ENCODE measurements at regions not wholly inside any gene's neighbourhood (a gene's known extent, or its start where the extent isn't known, plus 50 kb on each side); places are given as distances from the start of the nearest gene placed in this dataset.

GRCh38 chr12:83985084-83985483 lies 927.5 kb downstream of the SLC6A15 start:
- no peak overlapping the region for H3K4me3 ChIP-seq (ENCODE audit: insufficient read length, low read depth)
- H3K27me3 ChIP-seq (ENCODE audit: insufficient read depth, insufficient read length), result no peaks in the 10 kb centered on the region
- H3K9ac ChIP-seq (ENCODE audit: insufficient read length, low read depth), result no peak overlapping the region
- H3K36me3 ChIP-seq (ENCODE audit: insufficient read depth, insufficient read length, low read length), result no peaks in the 10 kb centered on the region
- no peaks in the 10 kb centered on the region for H3K4me1 ChIP-seq (ENCODE audit: insufficient read depth, insufficient read length)
- no peak for DNase-seq (ENCODE audit: low read depth, low spot score)
- H3K9me3 ChIP-seq (ENCODE audit: insufficient read depth, low read length), result no peaks in the 10 kb centered on the region
- no peak for TF ChIP-seq SUZ12 (IDR thresholded peaks at IDR 0.05; ENCODE audit: extremely low read depth, insufficient read depth, insufficient read length)
- no peak for TF ChIP-seq YY1 (IDR thresholded peaks at IDR 0.05; ENCODE audit: insufficient read depth, insufficient read length)
- TF ChIP-seq ZNF274 (IDR thresholded peaks at IDR 0.05; ENCODE audit: low read depth, low read length), result no peak

DNA sequence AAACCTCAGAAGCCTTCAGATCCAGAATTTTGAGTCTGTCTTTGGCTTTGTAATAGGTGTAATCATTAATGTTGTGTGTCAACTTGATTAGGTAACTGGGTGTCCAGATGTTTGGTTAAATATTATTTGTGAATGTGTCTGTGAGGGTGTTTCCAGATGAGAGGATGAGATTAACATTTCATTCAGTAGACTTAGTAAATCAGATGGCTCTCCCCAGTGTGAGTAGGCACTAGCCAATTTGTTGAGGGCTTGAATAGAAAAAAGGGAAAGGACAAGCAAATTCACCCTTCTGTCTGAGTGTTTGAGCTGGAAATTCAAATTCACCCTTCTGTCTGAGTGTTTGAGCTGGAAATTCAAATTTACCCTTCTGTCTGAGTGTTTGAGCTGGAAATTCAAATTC lies 932.2 kb downstream of the SLC6A15 start:
- no peak for DNase-seq (ENCODE audit: low read depth, low spot score)
- Histone ChIP-seq H3K9ac (ENCODE audit: insufficient read length, low read depth) (no peak overlapping the region), H3K4me1 (ENCODE audit: insufficient read depth, insufficient read length) (no peaks in the 10 kb centered on the region), H3K9me3 (ENCODE audit: insufficient read depth, low read length) (no peaks in the 10 kb centered on the region), H3K27me3 (ENCODE audit: insufficient read depth, insufficient read length) (no peaks in the 10 kb centered on the region), H3K36me3 (ENCODE audit: insufficient read depth, insufficient read length, low read length) (no peaks in the 10 kb centered on the region), H3K4me3 (ENCODE audit: insufficient read length, low read depth) (no peak overlapping the region)
- no peak for TF ChIP-seq YY1 (IDR thresholded peaks at IDR 0.05; ENCODE audit: insufficient read depth, insufficient read length)
- no peak for TF ChIP-seq ZNF274 (IDR thresholded peaks at IDR 0.05; ENCODE audit: low read depth, low read length)
- no peak for TF ChIP-seq SUZ12 (IDR thresholded peaks at IDR 0.05; ENCODE audit: extremely low read depth, insufficient read depth, insufficient read length)

DNA sequence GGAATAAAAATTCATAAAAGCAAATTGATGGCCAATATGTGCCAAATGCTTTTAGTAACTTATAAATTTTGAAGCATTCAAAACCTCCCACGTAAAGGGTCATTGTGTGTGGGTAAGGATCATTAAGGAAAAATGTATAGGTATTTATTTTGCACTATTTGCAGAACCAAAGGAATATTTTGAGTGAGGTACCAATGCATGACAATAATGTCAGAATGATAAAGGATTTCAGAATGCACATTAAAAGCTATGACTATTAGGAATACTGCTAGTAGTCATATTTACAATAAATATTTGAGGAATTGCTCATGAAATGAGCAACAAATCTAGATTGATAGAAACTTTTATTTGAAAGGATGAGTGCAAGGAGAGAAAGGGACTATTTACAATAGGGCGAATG lies 932.8 kb downstream of the SLC6A15 start:
- H3K4me3 ChIP-seq (ENCODE audit: insufficient read length, low read depth), result no peak overlapping the region
- H3K9ac ChIP-seq (ENCODE audit: insufficient read length, low read depth), result no peak overlapping the region
- no peaks in the 10 kb centered on the region for H3K27me3 ChIP-seq (ENCODE audit: insufficient read depth, insufficient read length)
- no peaks in the 10 kb centered on the region for H3K4me1 ChIP-seq (ENCODE audit: insufficient read depth, insufficient read length)
- no peak for TF ChIP-seq YY1 (IDR thresholded peaks at IDR 0.05; ENCODE audit: insufficient read depth, insufficient read length)
- DNase-seq (ENCODE audit: low read depth, low spot score), result no peak
- no peaks in the 10 kb centered on the region for H3K9me3 ChIP-seq (ENCODE audit: insufficient read depth, low read length)
- no peaks in the 10 kb centered on the region for H3K36me3 ChIP-seq (ENCODE audit: insufficient read depth, insufficient read length, low read length)

GRCh38 chr12:83971781-83972180 lies 940.8 kb downstream of the SLC6A15 start:
- no peaks in the 10 kb centered on the region; the same call in 1 of the 2 replicates for H3K9me3 ChIP-seq (ENCODE audit: insufficient read depth, low read length)
- no peak for DNase-seq (ENCODE audit: low read depth, low spot score)
- H3K9ac ChIP-seq (ENCODE audit: insufficient read length, low read depth), result no peak overlapping the region
- no peaks in the 10 kb centered on the region for H3K27me3 ChIP-seq (ENCODE audit: insufficient read depth, insufficient read length)
- H3K36me3 ChIP-seq (ENCODE audit: insufficient read depth, insufficient read length, low read length), result no peaks in the 10 kb centered on the region
- no peak for TF ChIP-seq YY1 (IDR thresholded peaks at IDR 0.05; ENCODE audit: insufficient read depth, insufficient read length)
- TF ChIP-seq ZNF274 (IDR thresholded peaks at IDR 0.05; ENCODE audit: low read depth, low read length), result no peak
- no peak for TF ChIP-seq SUZ12 (IDR thresholded peaks at IDR 0.05; ENCODE audit: extremely low read depth, insufficient read depth, insufficient read length)
- no peaks in the 10 kb centered on the region for H3K4me1 ChIP-seq (ENCODE audit: insufficient read depth, insufficient read length)
- no peak overlapping the region for H3K4me3 ChIP-seq (ENCODE audit: insufficient read length, low read depth)

GRCh38 chr12:83960767-83961166 lies 951.8 kb downstream of the SLC6A15 start:
- H3K4me3 ChIP-seq (ENCODE audit: insufficient read length, low read depth), result no peak overlapping the region
- DNase-seq (ENCODE audit: low read depth, low spot score), result no peak
- H3K4me1 ChIP-seq (ENCODE audit: insufficient read depth, insufficient read length), result no peaks in the 10 kb centered on the region
- no peaks in the 10 kb centered on the region for H3K36me3 ChIP-seq (ENCODE audit: insufficient read depth, insufficient read length, low read length)
- H3K27me3 ChIP-seq (ENCODE audit: insufficient read depth, insufficient read length), result no peaks in the 10 kb centered on the region
- TF ChIP-seq YY1 (IDR thresholded peaks at IDR 0.05; ENCODE audit: insufficient read depth, insufficient read length), result no peak
- no peak for TF ChIP-seq SUZ12 (IDR thresholded peaks at IDR 0.05; ENCODE audit: extremely low read depth, insufficient read depth, insufficient read length)
- TF ChIP-seq ZNF274 (IDR thresholded peaks at IDR 0.05; ENCODE audit: low read depth, low read length), result no peak
- H3K9me3 ChIP-seq (ENCODE audit: insufficient read depth, low read length), result no peaks in the 10 kb centered on the region
- H3K9ac ChIP-seq (ENCODE audit: insufficient read length, low read depth), result no peak overlapping the region

GRCh38 chr12:83958997-83959396 lies 953.6 kb downstream of the SLC6A15 start:
- Histone ChIP-seq H3K36me3 (ENCODE audit: insufficient read depth, insufficient read length, low read length) (no peaks in the 10 kb centered on the region), H3K4me1 (ENCODE audit: insufficient read depth, insufficient read length) (no peaks in the 10 kb centered on the region), H3K27me3 (ENCODE audit: insufficient read depth, insufficient read length) (no peaks in the 10 kb centered on the region), H3K4me3 (ENCODE audit: insufficient read length, low read depth) (no peak overlapping the region), H3K9me3 (ENCODE audit: insufficient read depth, low read length) (no peaks in the 10 kb centered on the region), H3K9ac (ENCODE audit: insufficient read length, low read depth) (no peak overlapping the region)
- no peak for TF ChIP-seq ZNF274 (IDR thresholded peaks at IDR 0.05; ENCODE audit: low read depth, low read length)
- TF ChIP-seq SUZ12 (IDR thresholded peaks at IDR 0.05; ENCODE audit: extremely low read depth, insufficient read depth, insufficient read length), result no peak
- no peak for TF ChIP-seq YY1 (IDR thresholded peaks at IDR 0.05; ENCODE audit: insufficient read depth, insufficient read length)
- DNase-seq (ENCODE audit: low read depth, low spot score), result no peak

DNA sequence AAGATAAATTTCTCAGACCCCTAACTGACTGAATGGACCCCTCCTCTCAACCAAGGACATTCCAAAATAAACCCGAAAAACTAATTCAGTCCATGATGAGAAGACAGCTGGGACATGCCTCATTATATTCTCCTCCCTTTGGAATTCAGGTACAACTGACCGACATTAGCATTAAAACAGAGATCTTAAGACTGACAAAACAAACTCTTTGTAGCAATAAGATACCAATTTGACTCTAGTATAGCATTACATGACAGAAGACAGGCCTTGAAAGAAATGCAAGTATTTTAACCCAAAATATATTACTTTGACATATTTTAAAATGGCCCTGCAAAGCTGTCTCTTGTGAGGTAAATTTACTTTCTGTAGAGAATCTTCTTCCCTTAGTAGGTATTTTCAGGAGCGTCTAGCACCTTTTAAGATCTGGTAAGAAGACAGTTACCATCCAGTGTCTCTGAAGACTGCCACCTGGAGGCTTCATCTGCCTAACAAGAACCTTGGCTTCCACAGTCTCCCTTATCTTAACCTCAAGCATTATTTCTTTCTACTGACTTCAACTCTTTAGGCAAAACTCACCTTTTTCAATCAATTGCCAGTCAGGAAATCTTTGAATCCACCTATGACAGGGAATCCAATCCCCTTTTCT lies 957.5 kb downstream of the SLC6A15 start:
- no peaks in the 10 kb centered on the region for H3K4me1 ChIP-seq (ENCODE audit: insufficient read depth, insufficient read length)
- no peak overlapping the region for H3K9ac ChIP-seq (ENCODE audit: insufficient read length, low read depth)
- H3K4me3 ChIP-seq (ENCODE audit: insufficient read length, low read depth), result no peak overlapping the region
- H3K36me3 ChIP-seq (ENCODE audit: insufficient read depth, insufficient read length, low read length), result no peaks in the 10 kb centered on the region
- DNase-seq (ENCODE audit: low read depth, low spot score), result peak; percentile 54
- no peak for TF ChIP-seq SUZ12 (IDR thresholded peaks at IDR 0.05; ENCODE audit: extremely low read depth, insufficient read depth, insufficient read length)
- TF ChIP-seq YY1 (IDR thresholded peaks at IDR 0.05; ENCODE audit: insufficient read depth, insufficient read length), result no peak
- TF ChIP-seq ZNF274 (IDR thresholded peaks at IDR 0.05; ENCODE audit: low read depth, low read length), result no peak
- no peaks in the 10 kb centered on the region for H3K27me3 ChIP-seq (ENCODE audit: insufficient read depth, insufficient read length)
- H3K9me3 ChIP-seq (ENCODE audit: insufficient read depth, low read length), result peaks cover 8% of the 10 kb centered on the region; the same call in 1 of the 2 replicates
